Thyroid gland (tissue), 4 donors: ENCODE measurements at regions not wholly inside any gene's neighbourhood (a gene's known extent, or its start where the extent isn't known, plus 50 kb on each side); places are given as distances from the start of the nearest gene placed in this dataset.

Experiments
- DNase-seq, 2 donors: peaks; one replicate each; pipeline ENCODE4 v3.0.0-alpha.2; 2019
- H3K27ac ChIP-seq, 3 donors: fragments of 200-600 bp; sonication (generic); 1 replicate in 2 of 3; 2 replicates in 1 of 3; pipeline ENCODE4 v1.5.1; 2016 to 2019; ENCODE audit warnings: mild to moderate bottlenecking in 1 of 3, moderate library complexity in 1 of 3
- H3K27me3 ChIP-seq: fragments of 200-600 bp; sonication (generic); one replicate; pipeline ENCODE4 v1.5.1; 2019
- H3K36me3 ChIP-seq, 2 donors: fragments of 200-600 bp; sonication (generic); one replicate each; pipeline ENCODE4 v1.5.1; 2016 to 2019
- H3K4me1 ChIP-seq, 2 donors: fragments of 200-600 bp; sonication (generic); one replicate each; pipeline ENCODE4 v1.5.1; 2017 to 2019
- H3K4me3 ChIP-seq, 3 donors: fragments of 200-600 bp; sonication (generic); replicated peaks in 1 of 3; 1 replicate in 2 of 3; 2 replicates in 1 of 3; pipeline ENCODE4 v1.5.1; 2016; ENCODE audit warnings: mild to moderate bottlenecking in 1 of 3
- H3K9me3 ChIP-seq: fragments of 200-600 bp; sonication (generic); one replicate; pipeline ENCODE4 v1.5.1; 2017
- CTCF ChIP-seq, 6 experiments: fragments of 200-600 bp in 3 of 6; fragments of 450-650 bp in 3 of 6; sonication (generic) in 3 of 6; IDR thresholded peaks; one replicate each; pipeline ENCODE4 v1.5.1; 2016 to 2019; ENCODE audit warnings: antibody characterized with exemption in 6 of 6, mild to moderate bottlenecking in 2 of 6, inconsistent platforms in 1 of 6, moderate library complexity in 1 of 6
- POLR2A ChIP-seq, 2 donors: fragments of 450-650 bp; IDR thresholded peaks; one replicate each; pipeline ENCODE4 v1.6.1; 2017; ENCODE audit warnings: antibody characterized with exemption in 2 of 2, mild to moderate bottlenecking in 2 of 2, moderate library complexity in 1 of 2
- WGBS, 2 donors: methylation state at CpG; one replicate each; pipeline ENCODE4 v1.1.5; 2017; 5-methylcytosine and 5-hydroxymethylcytosine counted together
- intact Hi-C: fragments of 100-400 bp; cut with DNase I; formaldehyde crosslinking; loops from one replicate; pipeline ENCODE4 v1.15.1; 2023

GRCh38 chr15:88389120-88389519 lies 78.1 kb downstream of the MRPL46 start:
- no peaks in the 10 kb centered on the region for H3K27me3 ChIP-seq
- TF ChIP-seq CTCF (IDR thresholded peaks at IDR 0.05) (no peak), POLR2A (IDR thresholded peaks at IDR 0.05) (no peak)
- no peaks in the 10 kb centered on the region for H3K9me3 ChIP-seq
- intact Hi-C loops = no loop called here
- no peak overlapping the region for H3K4me3 ChIP-seq
- no peak overlapping the region for H3K27ac ChIP-seq
- no peaks in the 10 kb centered on the region for H3K4me1 ChIP-seq
- no peak for DNase-seq
- 90% methylated on average over 5 of the region's 5 CpGs for WGBS, 2 donors
- no peaks in the 10 kb centered on the region for H3K36me3 ChIP-seq

GRCh38 chr15:88388686-88389085 lies 78.5 kb downstream of the MRPL46 start:
- no peaks in the 10 kb centered on the region for H3K27me3 ChIP-seq
- H3K4me1 ChIP-seq = no peaks in the 10 kb centered on the region
- DNase-seq = no peak
- no peaks in the 10 kb centered on the region for H3K36me3 ChIP-seq
- H3K9me3 ChIP-seq = no peaks in the 10 kb centered on the region
- 42 to 43% methylated on average over 3 of the region's 3 CpGs for WGBS, 2 donors
- H3K27ac ChIP-seq = no peak overlapping the region
- H3K4me3 ChIP-seq = no peak overlapping the region
- TF ChIP-seq CTCF (IDR thresholded peaks at IDR 0.05) (no peak), POLR2A (IDR thresholded peaks at IDR 0.05) (no peak)
- intact Hi-C loops = no loop called here

- TF ChIP-seq CTCF (IDR thresholded peaks at IDR 0.05) (no peak), POLR2A (IDR thresholded peaks at IDR 0.05) (no peak)
- intact Hi-C loops = no loop called here
- no peak overlapping the region for H3K27ac ChIP-seq
- no peaks in the 10 kb centered on the region for H3K27me3 ChIP-seq
- H3K9me3 ChIP-seq = no peaks in the 10 kb centered on the region
- H3K36me3 ChIP-seq = no peaks in the 10 kb centered on the region
- WGBS, 2 donors = 44 to 46% methylated on average over 2 of the region's 2 CpGs
- DNase-seq = no peak
- H3K4me3 ChIP-seq = no peak overlapping the region
- no peaks in the 10 kb centered on the region for H3K4me1 ChIP-seq
These were observed 82.0 kb downstream of the MRPL46 start for GRCh38 chr15:88385078-88385700.

DNA sequence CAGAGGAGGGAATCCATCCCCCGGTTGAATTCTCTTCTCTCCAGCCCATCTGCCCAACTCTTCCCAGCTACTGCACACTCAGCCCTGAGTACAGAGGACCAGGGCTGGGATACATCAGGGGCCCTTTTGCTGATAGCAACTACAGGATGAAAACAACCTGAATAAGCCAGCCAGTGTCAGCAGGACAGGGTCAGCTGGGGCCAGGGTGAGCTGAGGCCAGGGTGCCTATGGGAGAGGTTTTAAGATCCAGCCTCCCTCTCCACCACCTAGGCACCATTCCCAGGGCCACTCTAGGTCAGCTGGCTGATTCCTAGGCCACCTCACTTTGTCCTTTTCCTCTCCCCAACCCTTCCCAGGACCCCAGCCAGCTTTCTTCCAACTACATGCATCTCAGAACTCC lies 83.8 kb downstream of the MRPL46 start:
- TF ChIP-seq CTCF (IDR thresholded peaks at IDR 0.05) (no peak), POLR2A (IDR thresholded peaks at IDR 0.05) (no peak)
- H3K9me3 ChIP-seq = no peaks in the 10 kb centered on the region
- H3K4me3 ChIP-seq = no peak overlapping the region

GRCh38 chr15:88382482-88382983 lies 84.7 kb downstream of the MRPL46 start:
- 23 to 24% methylated on average over 5 of the region's 5 CpGs for WGBS, 2 donors
- Histone ChIP-seq H3K9me3 (no peaks in the 10 kb centered on the region), H3K4me1 (no peaks in the 10 kb centered on the region), H3K36me3 (no peaks in the 10 kb centered on the region), H3K27ac (no peak overlapping the region), H3K27me3 (no peaks in the 10 kb centered on the region), H3K4me3 (no peak overlapping the region)
- peak; percentile 16 to 18 for DNase-seq
- TF ChIP-seq CTCF (IDR thresholded peaks at IDR 0.05) = no peak
- intact Hi-C loops = no loop called here

More for the DNA sequence above, 83.8 kb downstream of the MRPL46 start:
- WGBS, 2 donors = 50 to 61% methylated on average over 1 of the region's 1 CpG
- H3K4me1 ChIP-seq = no peaks in the 10 kb centered on the region
- H3K27ac ChIP-seq = no peak overlapping the region
- DNase-seq = no peak
- no peaks in the 10 kb centered on the region for H3K27me3 ChIP-seq
- no peaks in the 10 kb centered on the region for H3K36me3 ChIP-seq
- intact Hi-C loops = no loop called here
